H1 (cell line): ENCODE measurements at regions not wholly inside any gene's neighbourhood (a gene's known extent, or its start where the extent isn't known, plus 50 kb on each side); places are given as distances from the start of the nearest gene placed in this dataset.
A peak's percentile ranks its signal among the peaks of the same experiment; 100 is the strongest.

ENCODE experiments used
- CTCF ChIA-PET: fragments of 300-600 bp; sonication (Branson Sonifier 250); formaldehyde crosslinking; loops from one replicate; lab custom pipeline; 2021; ENCODE audit not compliant: partially characterized antibody; lab: Charles Lee
- POLR2A ChIA-PET: fragments of 300-600 bp; sonication (Branson Sonifier 250); formaldehyde crosslinking; loops from one replicate; lab custom pipeline; 2021; ENCODE audit warnings: inconsistent platforms; ENCODE audit not compliant: partially characterized antibody; lab: Charles Lee
- DNase-seq, 2 experiments: peaks; one replicate each; pipeline versions ENCODE4 v3.0.0 to v3.0.0-alpha.2; 2010 to 2022; ENCODE audit warnings: low spot score in 2 of 2, low read depth in 1 of 2, mixed read lengths in 1 of 2
- FAIRE-seq: peaks from 2 replicates; lab custom pipeline; 2011; peaks lifted over from hg19 to GRCh38; lab: Jason Lieb, UNC
- H2AFZ ChIP-seq: 2 replicates; pipeline ENCODE4 v1.8.1; 2012; ENCODE audit warnings: low read length, inconsistent platforms
- H2AK5ac ChIP-seq: 2 replicates; pipeline ENCODE4 v1.6.1; 2013; ENCODE audit warnings: low read depth, low read length
- H2BK120ac ChIP-seq: replicated peaks from 2 replicates; pipeline ENCODE3; 2013; ENCODE audit warnings: low read depth, low read length, inconsistent platforms
- H2BK12ac ChIP-seq: 2 replicates; pipeline ENCODE4 v1.6.1; 2013; ENCODE audit warnings: low read depth, low read length
- H2BK15ac ChIP-seq: 2 replicates; pipeline ENCODE4 v1.6.1; 2013; ENCODE audit warnings: low read length
- H2BK20ac ChIP-seq: 2 replicates; pipeline ENCODE4 v1.6.1; 2013; ENCODE audit warnings: low read length
- H2BK5ac ChIP-seq: 2 replicates; pipeline ENCODE4 v1.6.1; 2013; ENCODE audit warnings: low read depth, low read length
- H3K14ac ChIP-seq: 2 replicates; pipeline ENCODE4 v1.6.1; 2013; ENCODE audit warnings: inconsistent platforms; ENCODE audit not compliant: insufficient read length
- H3K18ac ChIP-seq: 2 replicates; pipeline ENCODE4 v1.6.1; 2013; ENCODE audit warnings: low read length; ENCODE audit errors: extremely low read depth
- H3K23ac ChIP-seq: 2 replicates; pipeline ENCODE4 v1.6.1; 2013; ENCODE audit warnings: inconsistent platforms; ENCODE audit not compliant: insufficient read length
- H3K23me2 ChIP-seq: 2 replicates; pipeline ENCODE4 v1.6.1; 2013; ENCODE audit warnings: low read depth, low read length
- H3K27ac ChIP-seq: 2 replicates; pipeline ENCODE4 v1.6.1; 2011; ENCODE audit warnings: low read depth, low read length, inconsistent platforms
- H3K27me3 ChIP-seq, 4 experiments: replicated peaks in 1 of 4; 1 replicate in 1 of 4; 2 replicates in 3 of 4; pipeline versions ENCODE4 v1.6.1 to v1.8.1; 2011 to 2013; ENCODE audit warnings: low read length in 3 of 4, mild to moderate bottlenecking in 3 of 4, inconsistent platforms in 2 of 4, mixed read lengths in 2 of 4, moderate library complexity in 1 of 4; ENCODE audit not compliant: control insufficient read depth in 3 of 4, insufficient read depth in 3 of 4; ENCODE audit errors: extremely low read depth in 1 of 4
- H3K36me3 ChIP-seq, 4 experiments: 2 replicates each; pipeline versions ENCODE4 v1.6.1 to v1.8.1; 2011 to 2013; ENCODE audit warnings: mild to moderate bottlenecking in 4 of 4, low read length in 3 of 4, moderate library complexity in 2 of 4, control low read depth in 1 of 4, inconsistent platforms in 1 of 4; ENCODE audit not compliant: insufficient read depth in 4 of 4, control insufficient read depth in 2 of 4
- H3K4ac ChIP-seq: replicated peaks from 2 replicates; pipeline ENCODE3; 2013; ENCODE audit warnings: low read length, low read depth, mixed read lengths, inconsistent platforms; ENCODE audit not compliant: insufficient read length
- H3K4me1 ChIP-seq, 4 experiments: replicated peaks in 1 of 4; 1 replicate in 1 of 4; 2 replicates in 3 of 4; pipeline versions ENCODE4 v1.6.1 to v1.8.1; 2011 to 2013; ENCODE audit warnings: low read length in 3 of 4, inconsistent platforms in 2 of 4, mixed read lengths in 1 of 4; ENCODE audit not compliant: insufficient read depth in 4 of 4, control insufficient read depth in 3 of 4
- H3K4me2 ChIP-seq, 2 experiments: 2 replicates each; pipeline versions ENCODE4 v1.6.1 to v1.8.1; 2011 to 2013; ENCODE audit warnings: low read depth in 2 of 2, low read length in 2 of 2, control low read depth in 1 of 2, inconsistent platforms in 1 of 2, mild to moderate bottlenecking in 1 of 2; ENCODE audit not compliant: insufficient read depth in 1 of 2
- H3K4me3 ChIP-seq, 4 experiments: fragments of 200-600, 300-600 bp in 1 of 4; sonication (generic), shearing (Covaris generic), sonication (Bioruptor Twin) in 1 of 4; 2 replicates each; pipeline versions ENCODE4 v1.5.1 to v1.8.1; 2011 to 2016; ENCODE audit warnings: low read length in 4 of 4, low read depth in 3 of 4, control low read depth in 2 of 4, inconsistent platforms in 2 of 4, mild to moderate bottlenecking in 2 of 4, mixed read lengths in 1 of 4, moderate library complexity in 1 of 4; ENCODE audit not compliant: insufficient read depth in 2 of 4; ENCODE audit errors: extremely low read depth in 1 of 4
- H3K56ac ChIP-seq: replicated peaks from 2 replicates; pipeline ENCODE3; 2013; ENCODE audit warnings: low read depth, mild to moderate bottlenecking, mixed read lengths, low read length, inconsistent platforms; ENCODE audit not compliant: insufficient read length
- H3K79me1 ChIP-seq: 2 replicates; pipeline ENCODE4 v1.6.1; 2013; ENCODE audit warnings: low read depth, low read length, control low read depth
- H3K79me2 ChIP-seq, 2 experiments: 2 replicates each; pipeline versions ENCODE4 v1.6.1 to v1.8.1; 2012 to 2013; ENCODE audit warnings: low read length in 2 of 2, mild to moderate bottlenecking in 2 of 2, inconsistent platforms in 1 of 2; ENCODE audit not compliant: insufficient read depth in 2 of 2, control insufficient read depth in 1 of 2
- H3K9ac ChIP-seq, 4 experiments: replicated peaks in 1 of 4; 1 replicate in 1 of 4; 2 replicates in 3 of 4; pipeline versions ENCODE4 v1.6.1 to v1.8.1; 2011 to 2013; ENCODE audit warnings: low read depth in 3 of 4, low read length in 3 of 4, control low read depth in 2 of 4, mild to moderate bottlenecking in 2 of 4, moderate library complexity in 2 of 4, inconsistent platforms in 1 of 4; ENCODE audit errors: extremely low read depth in 1 of 4
- H3K9me3 ChIP-seq, 2 experiments: 2 replicates each; pipeline versions ENCODE4 v1.6.1 to v1.8.1; 2012 to 2013; ENCODE audit warnings: mild to moderate bottlenecking in 2 of 2, moderate library complexity in 2 of 2, control low read depth in 1 of 2, inconsistent platforms in 1 of 2, low read depth in 1 of 2, low read length in 1 of 2, mixed read lengths in 1 of 2; ENCODE audit not compliant: insufficient read depth in 2 of 2
- H4K20me1 ChIP-seq, 2 experiments: replicated peaks in 1 of 2; 2 replicates each; pipeline versions ENCODE3 to v1.8.1; 2011 to 2013; ENCODE audit warnings: inconsistent platforms in 2 of 2, low read length in 2 of 2, mild to moderate bottlenecking in 1 of 2; ENCODE audit not compliant: insufficient read depth in 2 of 2, control insufficient read depth in 1 of 2
- H4K5ac ChIP-seq: 2 replicates; pipeline ENCODE4 v1.6.1; 2013; ENCODE audit warnings: low read length, low read depth, mixed read lengths, inconsistent platforms; ENCODE audit not compliant: insufficient read length
- H4K8ac ChIP-seq: 2 replicates; pipeline ENCODE4 v1.8.0; 2013; ENCODE audit warnings: mild to moderate bottlenecking, moderate library complexity, low read length, inconsistent platforms; ENCODE audit not compliant: insufficient read depth; ENCODE audit errors: extremely low read depth
- H4K91ac ChIP-seq: replicated peaks from 2 replicates; pipeline ENCODE3; 2013; ENCODE audit warnings: low read length, mixed read lengths, inconsistent platforms; ENCODE audit not compliant: insufficient read length
- KDM5A ChIP-seq: fragments of 200-600 bp; IDR thresholded peaks from 2 replicates; pipeline ENCODE4 v1.7.1; 2012; ENCODE audit warnings: mild to moderate bottlenecking, low read length, inconsistent platforms, mixed read lengths
- MAX ChIP-seq: IDR thresholded peaks from 2 replicates; pipeline ENCODE4 v1.6.1; 2012; ENCODE audit warnings: inconsistent platforms
- NANOG ChIP-seq: IDR thresholded peaks from 2 replicates; pipeline ENCODE4 v1.6.1; 2011; ENCODE audit warnings: low read length, low read depth, mild to moderate bottlenecking, inconsistent platforms; ENCODE audit not compliant: insufficient read depth, poor library complexity, severe bottlenecking
- RAD21 ChIP-seq, 2 experiments: IDR thresholded peaks in 1 of 2; conservative IDR thresholded peaks in 1 of 2; 2 replicates each; pipeline ENCODE4 v1.6.1; 2011; ENCODE audit warnings: low read depth in 2 of 2, low read length in 2 of 2, improper control_type of control experiment in 1 of 2, inconsistent platforms in 1 of 2, mild to moderate bottlenecking in 1 of 2, moderate library complexity in 1 of 2
- SP1 ChIP-seq: IDR thresholded peaks from 2 replicates; pipeline ENCODE4 v1.6.1; 2011; ENCODE audit warnings: low read depth, low read length
- SP2 ChIP-seq: IDR thresholded peaks from 2 replicates; pipeline ENCODE4 v1.6.1; 2012; ENCODE audit warnings: mild to moderate bottlenecking, low read length, inconsistent platforms
- TBP ChIP-seq: IDR thresholded peaks from 2 replicates; pipeline ENCODE4 v1.6.1; 2011; ENCODE audit warnings: low read depth, low read length, improper control_type of control experiment
- WGBS, 2 experiments: shearing (Covaris generic) in 1 of 2; methylation state at CpG; one replicate each; pipeline versions ENCODE4 v1.1.6 to v1.1.7; 2013 to 2015; ENCODE audit warnings: low lambda C conversion rate in 2 of 2, mixed read lengths in 2 of 2, inconsistent platforms in 1 of 2, low coverage in 1 of 2, missing lambda C conversion rate in 1 of 2; ENCODE audit not compliant: insufficient replicate concordance in 2 of 2, insufficient coverage in 1 of 2, insufficient read length in 1 of 2; ENCODE audit errors: extremely low coverage in 1 of 2, missing lambda C conversion rate in 1 of 2; 5-methylcytosine and 5-hydroxymethylcytosine counted together

GRCh38 chr13:31927219-31927653, 104.3 kb upstream of the FRY start:
- Histone ChIP-seq H2AK5ac (no peak overlapping the region), H2BK5ac (no peak overlapping the region), H3K4me2 (peak overlapping the region in 1 of 2 experiments; percentile 28; a peak in 1 of 4 replicates), H3K56ac (peak overlapping the region; percentile 3), H3K27me3 (no peaks in the 10 kb centered on the region), H3K36me3 (no peaks in the 10 kb centered on the region), H4K8ac (no peak overlapping the region), H3K9ac (no peak overlapping the region), H3K23me2 (no peaks in the 10 kb centered on the region), H3K14ac (no peak overlapping the region), H4K91ac (no peak overlapping the region), H2BK15ac (no peak overlapping the region), H4K5ac (no peak overlapping the region), H3K79me2 (no peaks in the 10 kb centered on the region), H3K79me1 (no peaks in the 10 kb centered on the region), H3K4ac (no peak overlapping the region), H2BK120ac (no peak overlapping the region), H3K23ac (no peak overlapping the region), H3K4me1 (peaks cover 0 to 14% (median 5%) of the 10 kb centered on the region in 4 experiments; a peak in 4 of 7 replicates), H2BK12ac (0 out of 2 replicates have a peak overlapping the region, but pooled peaks have one; percentile 68), H4K20me1 (no peaks in the 10 kb centered on the region), H3K9me3 (no peaks in the 10 kb centered on the region)
- WGBS, 2 experiments = 63% methylated on average over 5 of the region's 5 CpGs; no CpG with 5 or more reads in 1 of the 2 experiments
- POLR2A ChIA-PET = interaction anchor here (0.8 kb wide), 1 partner anchor 55 kb away, joined by 4 read pairs; no protein-coding TSS in a partner anchor
- CTCF ChIA-PET = interaction anchor here (0.6 to 3.2 kb wide), 4 partner anchors 12 to 610 kb away, joined by 3 to 14 read pairs (median 6); no protein-coding TSS in a partner anchor
- FAIRE-seq (no peak), DNase-seq (no peak)
- TF ChIP-seq MAX (no peak), SP1 (no peak), TBP (no peak), RAD21 (IDR thresholded peaks at IDR 0.05 in 1 of 2, conservative IDR thresholded peaks at IDR 0.05 in 1 of 2; ENCODE audit: low read depth in 2 of 2, low read length in 2 of 2) (no peak), NANOG (no peak), KDM5A (no peak), SP2 (no peak)
- TF ChIP-seq, all 59 proteins: peak for 0
- H3K27ac ChIP-seq = no peak overlapping the region
- H3K4me3 ChIP-seq = no peak overlapping the region
- H3K18ac ChIP-seq = no peak overlapping the region
- no peak overlapping the region for H2BK20ac ChIP-seq
- H2AFZ ChIP-seq = 0 out of 2 replicates have a peak overlapping the region, but pooled peaks have one; percentile 47
